HG03025 (cell line): ENCODE measurements at regions not wholly inside any gene's neighbourhood (a gene's known extent, or its start where the extent isn't known, plus 50 kb on each side); places are given as distances from the start of the nearest gene placed in this dataset.

ENCODE experiments used
- ATAC-seq: cut with Tn5 transposase; IDR thresholded peaks from one replicate; pipeline ENCODE4 v1.9.1; 2021; ENCODE audit warnings: mild to moderate bottlenecking, moderate library complexity; ENCODE audit not compliant: unreplicated experiment, low FRiP score

GRCh38 chr6:10250655-10251220 lies 164.1 kb downstream of the TFAP2A start:
- no peak for ATAC-seq

- ATAC-seq: no peak
Measured at GRCh38 chr6:10248378-10248843, 166.5 kb downstream of the TFAP2A start.

DNA sequence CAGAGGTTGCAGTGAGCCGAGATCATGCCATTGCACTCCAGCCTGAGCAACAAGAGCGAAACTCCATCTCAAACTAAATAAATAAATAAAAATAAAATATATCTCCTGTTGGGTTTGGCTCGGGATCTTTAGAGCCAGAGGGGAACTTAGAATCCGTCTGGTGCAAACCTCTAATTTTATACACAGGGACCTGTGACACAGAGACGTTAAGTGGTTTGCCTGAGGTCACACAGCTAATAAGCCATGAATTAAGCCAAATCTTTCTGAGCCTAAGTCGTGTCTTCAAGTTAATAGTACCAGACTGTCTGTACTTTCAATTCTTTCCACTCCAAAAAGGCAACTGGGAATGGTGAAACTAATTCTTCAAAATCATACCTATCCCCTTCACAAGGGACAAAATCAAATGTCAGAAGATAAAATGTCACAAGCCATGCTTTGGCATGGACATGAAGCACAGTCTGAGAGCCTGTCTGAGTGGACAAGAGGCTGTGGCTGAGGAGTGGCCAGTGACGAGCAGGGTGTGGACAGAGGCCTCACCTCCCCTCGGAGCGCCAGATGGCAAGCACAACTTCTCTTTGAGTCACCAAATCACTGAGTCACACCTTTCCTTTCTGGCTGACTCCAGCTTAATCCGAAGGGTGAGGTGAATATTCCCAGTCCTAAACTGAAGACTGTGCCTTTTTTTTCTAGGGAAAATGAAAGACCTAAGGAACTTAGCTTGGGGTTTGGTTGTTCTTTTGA lies 177.4 kb downstream of the TFAP2A start:
- ATAC-seq: no peak

DNA sequence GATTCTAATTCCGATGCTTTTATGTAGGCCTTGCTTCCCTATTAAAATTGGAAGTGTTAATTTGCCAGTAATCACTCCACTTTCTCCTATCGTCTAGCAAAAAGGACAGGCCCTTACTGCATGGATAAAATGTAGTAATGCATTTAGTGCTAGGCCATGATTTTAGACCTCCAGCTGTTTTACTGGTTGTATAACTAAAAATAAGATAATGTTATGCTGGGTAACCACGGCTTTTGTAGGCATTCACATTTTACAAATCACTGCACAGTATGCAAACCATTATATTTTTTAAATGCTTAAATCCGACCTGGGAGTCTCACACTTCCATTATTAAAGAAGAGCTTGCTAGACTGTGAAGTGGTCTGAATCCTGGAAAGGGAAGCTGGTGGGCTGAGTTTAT lies 179.5 kb downstream of the TFAP2A start:
- no peak for ATAC-seq

DNA sequence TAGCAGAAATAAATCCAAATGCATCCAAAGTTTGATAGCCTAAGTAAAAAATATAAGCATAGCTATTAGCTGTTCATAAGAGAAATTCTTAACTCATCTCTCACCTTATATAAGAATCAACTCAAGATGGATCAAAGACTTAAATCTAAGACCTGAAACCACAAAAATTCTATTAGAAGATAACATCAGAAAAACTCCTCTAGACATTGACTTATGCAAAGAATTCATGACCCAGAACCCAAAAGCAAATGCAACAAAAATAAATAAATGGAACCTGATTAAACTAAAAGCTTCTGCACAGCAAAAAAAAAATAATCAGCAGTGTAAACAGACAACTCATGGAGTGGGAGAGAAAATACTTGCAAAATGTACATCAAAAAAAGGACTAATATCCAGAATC lies 184.3 kb downstream of the TFAP2A start:
- ATAC-seq: no peak

DNA sequence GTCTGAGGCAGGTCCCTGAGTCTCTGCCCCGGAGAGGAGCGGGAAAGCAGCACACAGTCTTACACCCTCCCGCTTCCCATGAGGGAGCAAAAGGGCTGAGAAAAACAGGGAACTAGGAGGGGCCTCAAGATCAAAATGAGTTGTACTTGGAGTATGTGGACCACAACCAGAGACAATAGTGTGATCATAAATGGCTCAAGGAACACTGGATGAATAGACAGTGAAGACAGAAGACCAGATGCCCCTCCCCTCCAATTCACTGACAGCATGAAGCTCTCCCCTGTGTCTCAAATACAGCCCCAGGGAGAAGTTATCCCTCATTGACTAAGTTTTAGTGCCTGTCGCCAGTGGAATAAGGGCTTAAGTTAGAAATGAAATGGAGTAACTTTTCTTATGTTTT lies 191.0 kb downstream of the TFAP2A start:
- ATAC-seq: no peak

DNA sequence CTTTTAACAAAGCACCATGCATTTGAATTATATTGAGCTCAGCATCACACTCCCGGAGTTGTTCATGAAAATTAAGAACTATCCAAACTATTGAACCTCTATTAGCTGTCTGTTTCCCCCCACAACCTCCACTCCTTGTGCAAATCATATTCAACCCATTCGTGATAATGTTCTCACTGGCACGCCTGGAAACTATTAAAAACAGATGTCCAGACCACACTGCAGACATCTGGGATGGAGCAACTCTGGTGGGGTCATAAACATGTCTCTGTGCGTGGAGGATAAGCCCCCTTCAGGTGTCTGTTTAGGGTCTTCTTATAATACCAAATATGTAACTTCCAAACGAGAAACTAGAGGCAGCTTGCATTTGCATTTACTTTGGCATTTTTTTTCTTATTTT lies 193.7 kb downstream of the TFAP2A start:
- no peak for ATAC-seq

GRCh38 chr6:10219510-10219909 lies 195.4 kb downstream of the TFAP2A start:
- ATAC-seq: no peak

GRCh38 chr6:10217111-10217510 lies 197.8 kb downstream of the TFAP2A start:
- no peak for ATAC-seq

DNA sequence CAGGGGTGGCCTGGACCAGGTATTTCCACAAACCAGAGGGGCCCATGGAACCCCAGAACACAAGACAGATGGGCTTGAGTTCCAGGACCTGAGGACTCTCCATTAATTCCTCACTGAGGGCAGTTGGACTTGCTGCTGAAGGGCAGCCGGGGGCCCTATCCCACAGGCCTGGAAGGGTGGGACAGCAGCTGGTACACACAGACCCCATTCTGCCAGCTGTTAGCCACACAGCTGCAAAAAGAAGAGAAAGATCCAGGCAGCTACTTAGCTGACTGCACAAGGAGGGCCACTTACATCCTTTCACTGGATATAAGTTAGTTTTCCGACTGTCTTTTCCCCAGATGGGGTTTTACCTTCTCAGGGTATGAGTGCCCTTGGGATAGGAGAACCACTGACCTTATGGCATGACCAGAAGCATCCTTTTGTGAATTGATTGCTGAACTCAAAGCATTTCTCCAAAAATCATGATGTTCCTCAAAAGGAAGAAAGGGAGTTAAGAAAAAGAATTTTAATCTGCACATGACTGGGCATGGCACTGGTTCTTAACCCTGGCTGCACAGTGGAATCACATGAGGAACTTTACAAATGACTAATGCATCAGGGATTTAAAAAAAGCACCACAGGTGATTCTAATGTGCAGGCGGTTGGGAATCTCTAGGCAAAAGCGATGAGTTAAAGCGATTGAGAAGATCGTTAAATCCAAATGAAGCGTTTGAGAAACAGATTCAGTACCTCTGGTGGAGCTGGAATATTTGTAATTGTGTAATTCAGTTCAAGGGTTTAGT lies 199.4 kb downstream of the TFAP2A start:
- ATAC-seq: no peak

GRCh38 chr6:10210052-10210451 lies 204.8 kb downstream of the TFAP2A start:
- no peak for ATAC-seq

GRCh38 chr6:10205892-10206291 lies 209.0 kb downstream of the TFAP2A start:
- ATAC-seq: no peak

DNA sequence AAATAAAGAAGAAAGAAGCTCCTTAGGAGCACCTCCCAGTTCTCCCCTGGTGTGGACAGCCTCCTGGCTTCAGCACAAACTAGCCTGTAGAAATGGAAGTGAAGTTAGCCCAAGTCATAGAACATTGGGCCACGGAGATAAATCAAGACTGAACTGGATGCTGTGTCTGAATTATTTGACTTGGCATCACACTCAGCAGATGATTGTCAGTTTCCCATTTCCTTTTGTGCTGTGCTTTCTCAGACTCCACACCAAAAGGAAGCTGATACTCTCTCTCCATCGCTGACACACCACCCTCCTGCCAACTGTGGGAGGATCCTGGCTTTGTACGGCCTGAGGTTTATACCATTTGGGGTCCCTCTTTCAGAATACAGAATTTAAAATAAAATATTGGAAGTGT lies 209.8 kb downstream of the TFAP2A start:
- ATAC-seq: no peak

GRCh38 chr6:10203651-10204050 lies 211.2 kb downstream of the TFAP2A start:
- no peak for ATAC-seq

DNA sequence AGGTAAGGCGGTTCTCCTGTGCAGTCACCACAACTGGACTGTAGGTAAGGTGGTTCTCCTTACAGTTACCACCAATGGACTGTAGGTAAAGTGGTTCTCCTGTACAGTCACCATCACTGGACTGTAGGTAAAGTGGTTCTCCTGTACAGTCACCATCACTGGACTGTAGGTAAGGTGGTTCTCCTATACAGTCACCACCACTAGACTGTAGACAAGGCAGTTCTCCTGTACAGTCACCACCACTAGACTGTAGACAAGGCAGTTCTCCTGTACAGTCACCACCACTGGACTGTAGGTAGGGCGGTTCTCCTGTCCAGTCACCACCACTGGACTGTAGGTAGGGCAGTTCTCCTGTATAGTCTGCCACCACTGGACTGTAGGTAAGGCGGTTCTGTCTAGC lies 212.3 kb downstream of the TFAP2A start:
- no peak for ATAC-seq

GRCh38 chr6:10201606-10202510 lies 213.0 kb downstream of the TFAP2A start:
- ATAC-seq: no peak

DNA sequence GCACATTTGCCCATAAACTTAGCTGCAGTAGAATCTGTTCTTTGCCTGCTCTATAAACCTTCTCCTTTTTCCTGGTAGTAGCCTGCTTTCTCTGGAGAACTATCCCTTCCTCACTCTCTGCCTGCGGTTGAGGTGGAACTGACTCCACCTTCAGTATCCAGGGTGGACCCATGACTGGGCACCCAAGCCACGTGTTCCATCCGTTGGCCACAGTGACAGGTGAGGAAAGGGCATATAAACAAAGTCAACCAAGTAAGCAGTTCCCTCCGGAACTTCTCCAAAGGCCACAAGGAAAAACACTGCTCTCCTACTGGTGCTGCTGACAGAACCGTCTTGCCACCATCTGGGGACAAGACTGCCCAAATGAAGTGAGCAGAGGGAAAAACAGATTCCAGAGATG lies 218.8 kb downstream of the TFAP2A start:
- ATAC-seq: no peak

DNA sequence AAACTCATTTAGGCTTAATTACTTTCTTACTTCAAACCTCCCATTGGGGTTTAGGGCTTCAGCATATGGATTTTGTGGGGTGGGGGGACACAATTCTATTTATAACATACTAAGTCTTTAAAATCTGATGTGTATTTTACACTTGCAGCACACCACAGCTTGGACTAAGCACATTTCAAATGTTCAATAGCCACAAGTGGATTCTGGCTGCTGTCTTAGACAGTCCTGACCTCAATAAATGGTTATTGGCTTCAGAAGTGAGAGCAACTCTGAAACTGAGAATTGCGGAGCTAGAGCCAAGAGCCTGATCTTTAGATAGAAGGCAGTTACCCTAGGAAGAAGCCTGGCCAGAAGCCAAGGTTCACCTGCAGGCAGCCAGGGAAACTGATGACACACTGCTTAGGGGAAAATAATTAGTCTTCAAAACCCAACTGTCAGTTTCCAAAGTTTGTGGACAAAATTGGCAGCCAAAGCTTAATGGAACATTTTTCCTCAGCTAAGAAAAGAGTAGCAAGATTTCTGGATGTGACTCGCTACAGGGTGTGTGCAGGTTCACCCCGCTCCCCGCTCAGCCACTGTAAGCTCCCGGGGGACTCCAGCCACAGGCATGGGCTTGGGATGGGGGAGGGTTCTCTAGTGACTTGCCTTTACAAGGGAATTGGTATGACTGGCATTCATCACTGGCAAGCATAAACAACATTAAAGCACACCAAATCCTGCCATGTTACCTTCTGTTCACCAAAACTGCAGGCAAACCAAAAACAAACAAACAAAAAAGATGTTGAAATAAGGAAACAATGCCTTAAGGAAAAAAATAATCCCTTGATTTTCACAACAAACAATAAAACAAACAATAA lies 219.8 kb downstream of the TFAP2A start:
- no peak for ATAC-seq

GRCh38 chr6:10193321-10193720 lies 221.6 kb downstream of the TFAP2A start:
- ATAC-seq: no peak

GRCh38 chr6:10190042-10190441 lies 224.8 kb downstream of the TFAP2A start:
- ATAC-seq: no peak
